Heart left ventricle (tissue), 13 donors: ENCODE measurements at regions not wholly inside any gene's neighbourhood (a gene's known extent, or its start where the extent isn't known, plus 50 kb on each side); places are given as distances from the start of the nearest gene placed in this dataset.

Experiments
- POLR2A ChIP-seq, 2 donors: fragments of 450-650 bp; IDR thresholded peaks; one replicate each; pipeline ENCODE4 v1.6.1; 2017; ENCODE audit warnings: antibody characterized with exemption in 2 of 2, mild to moderate bottlenecking in 2 of 2, moderate library complexity in 2 of 2
- TF ChIP-seq, protein P1 (sequence below), 12 donors: fragments of 200-600 bp; sonication (generic) in 4 of 12; IDR thresholded peaks; one replicate each; pipeline versions ENCODE4 v1.5.0 to v1.8.0; 2018 to 2022; ENCODE audit warnings: antibody characterized with exemption in 12 of 12, mild to moderate bottlenecking in 5 of 12
- donor health status: ischemic (EF 13 %, LVEDD 7.1; RV severe dilation, severe dysfunction).
- donor health status: DM: no; HTN: yes; CAD: no.
- donor health status: DM: no; HTN: no; CAD: no.
- donor health status: ischemic (EF 25% LVEDD 6.9; RV normal size, moderate dysfunction).
- donor health status: ischemic (EF 25% LVEDD 5.7; RV mildly dilated, moderate dysfunction).
- donor health status: ischemic (EF 35%, LVEDD 5.7; RV mildly dilated, moderate dysfunction).
- donor health status: nonischemic (EF 11% LVEDD 7.7; RV severe dilation, severe dysfunction).
- donor health status: DM: yes; HTN: yes; CAD: no.
- donor health status: PGD.
- donor health status: ischemic (EF 29% LVEDD 5.4; RV normal size, mild dysfunction).
- donor health status: nonischemic (EF 23%, LVEDD 6.1; RV moderate dilation, normal function).

- TF ChIP-seq, protein P1, sequence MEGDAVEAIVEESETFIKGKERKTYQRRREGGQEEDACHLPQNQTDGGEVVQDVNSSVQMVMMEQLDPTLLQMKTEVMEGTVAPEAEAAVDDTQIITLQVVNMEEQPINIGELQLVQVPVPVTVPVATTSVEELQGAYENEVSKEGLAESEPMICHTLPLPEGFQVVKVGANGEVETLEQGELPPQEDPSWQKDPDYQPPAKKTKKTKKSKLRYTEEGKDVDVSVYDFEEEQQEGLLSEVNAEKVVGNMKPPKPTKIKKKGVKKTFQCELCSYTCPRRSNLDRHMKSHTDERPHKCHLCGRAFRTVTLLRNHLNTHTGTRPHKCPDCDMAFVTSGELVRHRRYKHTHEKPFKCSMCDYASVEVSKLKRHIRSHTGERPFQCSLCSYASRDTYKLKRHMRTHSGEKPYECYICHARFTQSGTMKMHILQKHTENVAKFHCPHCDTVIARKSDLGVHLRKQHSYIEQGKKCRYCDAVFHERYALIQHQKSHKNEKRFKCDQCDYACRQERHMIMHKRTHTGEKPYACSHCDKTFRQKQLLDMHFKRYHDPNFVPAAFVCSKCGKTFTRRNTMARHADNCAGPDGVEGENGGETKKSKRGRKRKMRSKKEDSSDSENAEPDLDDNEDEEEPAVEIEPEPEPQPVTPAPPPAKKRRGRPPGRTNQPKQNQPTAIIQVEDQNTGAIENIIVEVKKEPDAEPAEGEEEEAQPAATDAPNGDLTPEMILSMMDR (IDR thresholded peaks at IDR 0.05), result no peak
- TF ChIP-seq POLR2A (IDR thresholded peaks at IDR 0.05), result no peak
These were observed 853.4 kb downstream of the IGSF11 start for GRCh38 chr3:118181274-118181673.
